Neuronal stem cell (in vitro differentiated cells): ENCODE measurements at regions not wholly inside any gene's neighbourhood (a gene's known extent, or its start where the extent isn't known, plus 50 kb on each side); places are given as distances from the start of the nearest gene placed in this dataset.

Source experiments
- DNase-seq: peaks from one replicate; pipeline ENCODE4 v3.0.0-alpha.2; 2013; ENCODE audit warnings: low spot score
- H2AFZ ChIP-seq: one replicate; pipeline ENCODE4 v1.6.1; 2013; ENCODE audit warnings: mild to moderate bottlenecking, low read length, inconsistent platforms
- H2AK5ac ChIP-seq: 2 replicates; pipeline ENCODE4 v1.6.1; 2013; ENCODE audit warnings: low read depth, mild to moderate bottlenecking, inconsistent platforms, low read length, moderate library complexity, mixed read lengths
- H2BK120ac ChIP-seq: 2 replicates; pipeline ENCODE4 v1.6.1; 2013; ENCODE audit warnings: low read depth, mild to moderate bottlenecking, inconsistent platforms, low read length, moderate library complexity, mixed read lengths
- H2BK12ac ChIP-seq: one replicate; pipeline ENCODE4 v1.6.1; 2013; ENCODE audit warnings: low read length, inconsistent platforms
- H2BK15ac ChIP-seq: 2 replicates; pipeline ENCODE4 v1.6.1; 2013; ENCODE audit warnings: mild to moderate bottlenecking, low read length, inconsistent platforms, mixed read lengths
- H2BK5ac ChIP-seq: one replicate; pipeline ENCODE4 v1.6.1; 2013; ENCODE audit warnings: inconsistent platforms, mild to moderate bottlenecking, low read length, moderate library complexity
- H3K14ac ChIP-seq: one replicate; pipeline ENCODE4 v1.6.1; 2013; ENCODE audit warnings: low read length, inconsistent platforms
- H3K18ac ChIP-seq: 2 replicates; pipeline ENCODE4 v1.6.1; 2013; ENCODE audit warnings: low read length, inconsistent platforms
- H3K23ac ChIP-seq: 2 replicates; pipeline ENCODE4 v1.6.1; 2013; ENCODE audit warnings: low read depth, mild to moderate bottlenecking, mixed read lengths, low read length, inconsistent platforms; ENCODE audit not compliant: poor library complexity
- H3K27ac ChIP-seq: replicated peaks from 3 replicates; pipeline ENCODE4 v1.5.1; 2013; ENCODE audit warnings: low read length, inconsistent platforms
- H3K27me3 ChIP-seq, 3 experiments: 2 replicates each; pipeline ENCODE4 v1.6.1; 2013; ENCODE audit warnings: low read length in 3 of 3, mild to moderate bottlenecking in 2 of 3, inconsistent platforms in 1 of 3, low read depth in 1 of 3, mixed read lengths in 1 of 3, moderate library complexity in 1 of 3; ENCODE audit not compliant: control insufficient read depth in 3 of 3, insufficient read depth in 3 of 3
- H3K36me3 ChIP-seq, 2 donors: replicated peaks in 1 of 2; 2 replicates each; pipeline ENCODE4 v1.6.1; 2013; ENCODE audit warnings: low read length in 2 of 2; ENCODE audit not compliant: control insufficient read depth in 2 of 2, insufficient read depth in 2 of 2
- H3K4ac ChIP-seq: 2 replicates; pipeline ENCODE4 v1.6.1; 2013; ENCODE audit warnings: inconsistent platforms, mild to moderate bottlenecking, low read length, moderate library complexity
- H3K4me1 ChIP-seq, 2 donors: 1 replicate in 1 of 2; 2 replicates in 1 of 2; pipeline ENCODE4 v1.6.1; 2013; ENCODE audit warnings: low read length in 2 of 2, low read depth in 1 of 2; ENCODE audit not compliant: control insufficient read depth in 2 of 2, insufficient read depth in 1 of 2
- H3K4me2 ChIP-seq: one replicate; pipeline ENCODE4 v1.6.1; 2013; ENCODE audit warnings: mild to moderate bottlenecking, low read length, inconsistent platforms; ENCODE audit not compliant: insufficient read depth, poor library complexity, severe bottlenecking
- H3K4me3 ChIP-seq, 2 donors: 2 replicates each; pipeline ENCODE4 v1.5.1; 2013; ENCODE audit warnings: low read length in 2 of 2, mild to moderate bottlenecking in 2 of 2, inconsistent platforms in 1 of 2, moderate library complexity in 1 of 2
- H3K79me1 ChIP-seq: one replicate; pipeline ENCODE4 v1.6.1; 2013; ENCODE audit warnings: low read depth, mild to moderate bottlenecking, inconsistent platforms, low read length, moderate library complexity
- H3K9ac ChIP-seq: one replicate; pipeline ENCODE4 v1.6.1; 2013; ENCODE audit warnings: mild to moderate bottlenecking, low read depth, low read length, inconsistent platforms; ENCODE audit not compliant: poor library complexity
- H3K9me3 ChIP-seq, 2 donors: replicated peaks in 1 of 2; 2 replicates each; pipeline versions ENCODE3 to v1.6.1; 2013; ENCODE audit warnings: low read length in 2 of 2, mild to moderate bottlenecking in 2 of 2, inconsistent platforms in 1 of 2, low read depth in 1 of 2, mixed read lengths in 1 of 2, moderate library complexity in 1 of 2; ENCODE audit not compliant: control insufficient read depth in 2 of 2, insufficient read depth in 1 of 2
- H4K8ac ChIP-seq: one replicate; pipeline ENCODE4 v1.6.1; 2013; ENCODE audit warnings: low read depth, mild to moderate bottlenecking, inconsistent platforms, low read length, moderate library complexity
- H4K91ac ChIP-seq: one replicate; pipeline ENCODE4 v1.6.1; 2013; ENCODE audit warnings: low read length, low read depth, mild to moderate bottlenecking, inconsistent platforms; ENCODE audit not compliant: poor library complexity
- WGBS, 2 donors: extraction: QIAGEN DNeasy Blood & Tissue Kit; methylation state at CpG; one replicate each; pipeline ENCODE4 v1.1.7; 2013; ENCODE audit warnings: missing lambda C conversion rate in 2 of 2, mixed read lengths in 1 of 2; ENCODE audit not compliant: insufficient read length in 2 of 2, insufficient replicate concordance in 1 of 2; ENCODE audit errors: extremely low coverage in 2 of 2; 5-methylcytosine and 5-hydroxymethylcytosine counted together

DNA sequence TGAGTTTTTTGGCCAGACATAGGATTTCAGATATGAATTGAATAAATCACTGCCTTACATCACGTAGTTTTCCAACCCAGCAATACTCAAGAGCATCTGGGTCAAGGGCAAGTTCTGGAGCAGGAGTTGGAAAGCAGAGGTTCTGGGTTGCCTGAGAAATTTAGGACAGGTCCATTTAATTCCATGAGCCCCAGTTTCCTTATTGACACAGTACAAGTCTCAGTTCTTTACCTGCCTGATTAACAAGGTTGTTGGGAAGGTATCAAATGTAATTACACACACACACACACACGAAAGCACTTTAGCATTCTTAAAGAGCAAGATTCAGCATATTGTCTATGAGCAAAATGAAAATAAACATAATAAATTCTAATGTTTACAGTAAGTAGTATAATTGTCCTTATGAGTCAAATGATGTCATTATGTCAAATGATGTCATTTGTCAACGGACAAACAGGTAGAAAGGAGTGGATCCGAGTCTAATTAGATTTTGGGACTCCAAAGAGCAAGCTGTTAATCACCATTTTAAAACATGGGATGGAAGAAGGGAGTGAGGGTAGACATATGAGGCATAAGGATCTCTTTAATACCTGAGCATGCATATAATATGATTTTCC is 268.4 kb upstream of the ARGLU1 start:
- Histone ChIP-seq H3K27me3 (no peaks in the 10 kb centered on the region), H3K79me1 (no peaks in the 10 kb centered on the region), H3K4me2 (no peak overlapping the region), H3K14ac (no peak overlapping the region), H3K9me3 (peaks cover 4 to 11% of the 10 kb centered on the region in 2 donors), H2BK5ac (no peak overlapping the region), H2AFZ (no peak overlapping the region), H3K23ac (no peak overlapping the region), H3K4me3 (no peak overlapping the region), H4K8ac (no peak overlapping the region), H2BK15ac (no peak overlapping the region), H2AK5ac (no peak overlapping the region), H3K4me1 (peaks cover 9 to 12% of the 10 kb centered on the region in 2 donors), H3K9ac (no peak overlapping the region), H3K18ac (no peak overlapping the region), H2BK120ac (no peak overlapping the region), H3K36me3 (no peaks in the 10 kb centered on the region), H4K91ac (no peak overlapping the region), H3K27ac (no peak overlapping the region), H2BK12ac (no peak overlapping the region), H3K4ac (no peak overlapping the region)
- no peak for DNase-seq
- no CpG with 5 or more reads among the region's 4 CpGs for WGBS, 2 donors

DNA sequence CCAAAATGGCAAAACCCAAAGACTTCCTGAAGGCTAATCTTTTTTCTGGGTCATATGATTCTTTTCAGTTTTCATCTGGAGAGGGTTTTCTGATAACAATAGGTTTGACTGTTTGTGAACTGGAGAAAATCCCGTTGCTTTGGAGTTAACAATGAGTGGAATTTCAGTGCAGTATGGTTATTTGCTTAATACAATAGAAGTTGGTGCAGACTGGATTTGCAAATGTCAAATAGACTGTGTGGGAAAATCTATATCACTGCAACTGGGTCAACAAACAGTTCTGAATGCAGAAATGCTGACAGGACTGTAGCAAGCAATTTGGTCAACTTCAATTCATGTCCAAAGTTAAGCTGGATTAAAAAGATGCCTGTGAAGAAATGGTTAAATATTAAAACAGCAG is 267.5 kb upstream of the ARGLU1 start:
- Histone ChIP-seq H3K18ac (no peak overlapping the region), H3K4me3 (no peak overlapping the region), H3K4me1 (peaks cover 9 to 12% of the 10 kb centered on the region in 2 donors), H3K27me3 (no peaks in the 10 kb centered on the region), H4K8ac (no peak overlapping the region), H3K27ac (no peak overlapping the region), H4K91ac (no peak overlapping the region), H3K36me3 (no peaks in the 10 kb centered on the region), H3K4me2 (no peak overlapping the region), H2BK12ac (no peak overlapping the region), H3K4ac (no peak overlapping the region), H3K14ac (no peak overlapping the region), H3K79me1 (no peaks in the 10 kb centered on the region), H3K9me3 (peaks cover 4 to 11% of the 10 kb centered on the region in 2 donors), H2BK15ac (no peak overlapping the region), H3K9ac (no peak overlapping the region), H2AK5ac (no peak overlapping the region), H3K23ac (no peak overlapping the region), H2AFZ (peak overlapping the region; percentile 34), H2BK120ac (no peak overlapping the region), H2BK5ac (no peak overlapping the region)
- no peak for DNase-seq
- WGBS, 2 donors, result no CpG with 5 or more reads among the region's 1 CpG

DNA sequence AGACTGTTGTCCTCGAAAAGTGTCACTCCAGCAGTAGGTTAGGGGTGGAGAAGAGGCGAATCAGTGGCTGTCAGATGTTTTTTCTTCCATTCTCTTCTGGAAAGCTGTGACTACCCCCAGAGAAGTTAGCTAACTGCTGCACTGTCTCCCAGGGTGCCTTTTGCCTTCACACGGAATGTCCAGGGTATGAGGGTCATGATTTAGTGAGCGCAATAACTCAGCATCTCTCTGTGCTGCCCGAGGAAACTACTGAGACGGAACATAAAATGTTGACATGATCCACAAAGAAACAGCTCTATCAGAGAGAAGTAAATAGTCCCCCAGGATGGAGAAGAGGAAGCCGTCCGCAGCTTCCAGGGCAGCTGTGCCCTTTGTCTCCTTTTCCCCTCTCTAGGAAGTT is 254.0 kb upstream of the ARGLU1 start:
- H4K91ac ChIP-seq, result no peak overlapping the region
- H3K27ac ChIP-seq, result no peak overlapping the region

DNA sequence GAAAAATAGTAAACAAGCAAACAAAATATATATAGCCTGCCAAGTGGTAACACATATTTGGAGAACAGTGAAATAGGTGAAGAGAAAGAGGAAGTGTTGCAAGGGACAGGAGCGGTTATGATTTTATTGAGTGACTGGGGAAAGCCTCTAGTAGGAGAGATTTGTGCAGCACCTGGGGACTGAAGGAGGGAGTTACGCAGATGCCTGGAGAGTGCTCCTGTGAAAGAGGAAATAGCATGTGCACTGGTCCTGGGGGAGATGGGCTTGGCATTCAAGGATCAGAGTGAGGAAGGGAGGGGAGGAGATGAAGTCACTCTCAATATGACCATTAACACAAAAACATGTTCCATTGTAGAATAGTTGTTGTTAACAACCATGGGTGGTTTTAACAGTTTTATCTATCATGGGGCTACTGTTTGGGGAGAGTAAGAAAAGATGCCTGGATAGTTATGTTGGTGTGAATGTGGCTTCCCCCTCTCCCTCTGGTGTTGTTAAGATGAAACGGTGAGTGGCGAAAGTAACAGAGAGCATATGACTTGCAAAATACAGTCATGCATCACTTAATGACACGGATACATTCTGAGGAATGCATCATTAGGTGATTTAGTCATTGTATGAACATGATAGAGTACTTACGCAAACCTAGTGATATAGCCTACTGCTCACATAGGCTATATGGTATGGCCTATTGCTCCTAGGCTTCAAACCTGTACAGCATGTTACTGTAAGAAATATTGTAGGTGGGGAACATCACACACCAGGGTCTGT is 251.7 kb upstream of the ARGLU1 start:
- H3K36me3 ChIP-seq, result no peaks in the 10 kb centered on the region
- H2AFZ ChIP-seq, result no peak overlapping the region
- H3K27me3 ChIP-seq, result no peaks in the 10 kb centered on the region
- H3K4me3 ChIP-seq, result no peak overlapping the region
- H2AK5ac ChIP-seq, result no peak overlapping the region
- H3K14ac ChIP-seq, result no peak overlapping the region
- no peak overlapping the region for H3K4ac ChIP-seq
- no peak overlapping the region for H3K9ac ChIP-seq
- H3K4me2 ChIP-seq, result no peak overlapping the region
- DNase-seq, result no peak
- no peak overlapping the region for H2BK5ac ChIP-seq
- H2BK12ac ChIP-seq, result no peak overlapping the region
- no peak overlapping the region for H3K23ac ChIP-seq
- no peak overlapping the region for H3K18ac ChIP-seq
- no peaks in the 10 kb centered on the region for H3K9me3 ChIP-seq
- WGBS, 2 donors, result no CpG with 5 or more reads among the region's 6 CpGs
- H3K79me1 ChIP-seq, result no peaks in the 10 kb centered on the region
- no peak overlapping the region for H4K8ac ChIP-seq
- no peak overlapping the region for H4K91ac ChIP-seq
- H3K27ac ChIP-seq, result no peak overlapping the region
- H3K4me1 ChIP-seq, result peaks cover 6% of the 10 kb centered on the region in 2 donors
- no peak overlapping the region for H2BK15ac ChIP-seq
- no peak overlapping the region for H2BK120ac ChIP-seq

More for the DNA sequence above, 254.0 kb upstream of the ARGLU1 start:
- no peak overlapping the region for H3K4ac ChIP-seq
- H4K8ac ChIP-seq, result no peak overlapping the region
- peaks cover 0 to 3% of the 10 kb centered on the region in 2 donors for H3K9me3 ChIP-seq
- no peak overlapping the region for H3K9ac ChIP-seq
- no peak overlapping the region for H2BK120ac ChIP-seq
- peak overlapping the region; percentile 61 for H3K18ac ChIP-seq
- H3K14ac ChIP-seq, result no peak overlapping the region
- WGBS, 2 donors, result no CpG with 5 or more reads among the region's 8 CpGs
- H2BK12ac ChIP-seq, result peak overlapping the region; percentile 60
- no peak for DNase-seq
- no peaks in the 10 kb centered on the region for H3K36me3 ChIP-seq
- H3K79me1 ChIP-seq, result no peaks in the 10 kb centered on the region
- H3K4me1 ChIP-seq, result peaks cover 0 to 3% of the 10 kb centered on the region in 2 donors
- peak overlapping the region; percentile 71 for H2AK5ac ChIP-seq
- H3K23ac ChIP-seq, result no peak overlapping the region
- no peak overlapping the region for H2BK5ac ChIP-seq
- no peaks in the 10 kb centered on the region for H3K27me3 ChIP-seq
- peak overlapping the region; percentile 83 for H2BK15ac ChIP-seq
- no peak overlapping the region for H3K4me3 ChIP-seq
- H3K4me2 ChIP-seq, result no peak overlapping the region
- H2AFZ ChIP-seq, result peak overlapping the region; percentile 26
